Hepatocyte (in vitro differentiated cells): ENCODE measurements at regions not wholly inside any gene's neighbourhood (a gene's known extent, or its start where the extent isn't known, plus 50 kb on each side); places are given as distances from the start of the nearest gene placed in this dataset.

Experiments used
- EZH2phosphoT487 ChIP-seq: fragments of 200-600 bp; sonication (generic); IDR thresholded peaks from one replicate; pipeline ENCODE4 v1.6.1; 2018; ENCODE audit warnings: antibody characterized with exemption, mild to moderate bottlenecking, low read depth, moderate library complexity; ENCODE audit not compliant: unreplicated experiment, severe bottlenecking
- TF ChIP-seq, protein P1 (sequence below): fragments of 200-600 bp; sonication (generic); IDR thresholded peaks from 2 replicates; pipeline ENCODE4 v1.5.1; 2016; ENCODE audit warnings: antibody characterized with exemption, mild to moderate bottlenecking; ENCODE audit not compliant: poor library complexity

DNA sequence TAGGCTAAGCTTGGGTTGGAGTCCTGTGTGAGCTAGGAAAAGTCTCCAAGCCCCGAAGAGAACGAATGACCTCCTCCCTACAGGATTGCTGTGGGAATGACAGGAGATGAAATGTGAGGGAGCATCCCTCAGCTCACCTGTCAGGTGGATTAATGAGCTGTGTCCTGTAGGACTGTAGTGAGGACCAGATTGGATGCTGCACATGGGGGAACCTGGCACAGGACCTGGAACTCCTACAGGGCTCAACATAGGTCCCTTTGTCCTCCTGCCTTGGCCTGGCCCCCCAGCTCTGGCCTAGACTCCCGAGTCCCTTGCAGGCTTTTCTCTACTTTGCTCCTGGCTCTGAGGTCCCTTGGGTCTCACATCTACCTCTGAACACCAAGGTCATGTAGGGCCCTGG lies 155.7 kb downstream of the PTPRU start:
- TF ChIP-seq, protein P1, sequence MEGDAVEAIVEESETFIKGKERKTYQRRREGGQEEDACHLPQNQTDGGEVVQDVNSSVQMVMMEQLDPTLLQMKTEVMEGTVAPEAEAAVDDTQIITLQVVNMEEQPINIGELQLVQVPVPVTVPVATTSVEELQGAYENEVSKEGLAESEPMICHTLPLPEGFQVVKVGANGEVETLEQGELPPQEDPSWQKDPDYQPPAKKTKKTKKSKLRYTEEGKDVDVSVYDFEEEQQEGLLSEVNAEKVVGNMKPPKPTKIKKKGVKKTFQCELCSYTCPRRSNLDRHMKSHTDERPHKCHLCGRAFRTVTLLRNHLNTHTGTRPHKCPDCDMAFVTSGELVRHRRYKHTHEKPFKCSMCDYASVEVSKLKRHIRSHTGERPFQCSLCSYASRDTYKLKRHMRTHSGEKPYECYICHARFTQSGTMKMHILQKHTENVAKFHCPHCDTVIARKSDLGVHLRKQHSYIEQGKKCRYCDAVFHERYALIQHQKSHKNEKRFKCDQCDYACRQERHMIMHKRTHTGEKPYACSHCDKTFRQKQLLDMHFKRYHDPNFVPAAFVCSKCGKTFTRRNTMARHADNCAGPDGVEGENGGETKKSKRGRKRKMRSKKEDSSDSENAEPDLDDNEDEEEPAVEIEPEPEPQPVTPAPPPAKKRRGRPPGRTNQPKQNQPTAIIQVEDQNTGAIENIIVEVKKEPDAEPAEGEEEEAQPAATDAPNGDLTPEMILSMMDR, result no peak
- no peak for TF ChIP-seq EZH2phosphoT487
